ENCODE measurements at regions not wholly inside any gene's neighbourhood (a gene's known extent, or its start where the extent isn't known, plus 50 kb on each side); places are given as distances from the start of the nearest gene placed in this dataset.

GRCh38 chr11:25659706-25660105, 672.2 kb upstream of the ANO3 start:
- Histone ChIP-seq H2AFZ (ENCODE audit: low read length, unreplicated experiment) (no peak overlapping the region), H3K36me3 (ENCODE audit: insufficient read depth, low read length) (no peaks in the 10 kb centered on the region), H3K27ac (ENCODE audit: low read depth, low read length) (no peak overlapping the region), H3K27me3 (ENCODE audit: insufficient read depth, low read length) (no peaks in the 10 kb centered on the region), H3K4me3 (ENCODE audit: low read depth, low read length) (no peak overlapping the region), H3K4me1 (ENCODE audit: control insufficient read depth, insufficient read depth, low read length, unreplicated experiment) (no peaks in the 10 kb centered on the region), H3K79me2 (ENCODE audit: control insufficient read depth, insufficient read depth, low read length, unreplicated experiment) (no peaks in the 10 kb centered on the region)

- Histone ChIP-seq H3K79me2 (ENCODE audit: control insufficient read depth, insufficient read depth, low read length, unreplicated experiment) (no peaks in the 10 kb centered on the region), H3K27ac (ENCODE audit: low read depth, low read length) (no peak overlapping the region), H3K4me3 (ENCODE audit: low read depth, low read length) (no peak overlapping the region), H3K4me1 (ENCODE audit: control insufficient read depth, insufficient read depth, low read length, unreplicated experiment) (no peaks in the 10 kb centered on the region), H2AFZ (ENCODE audit: low read length, unreplicated experiment) (no peak overlapping the region), H3K36me3 (ENCODE audit: insufficient read depth, low read length) (no peaks in the 10 kb centered on the region), H3K27me3 (ENCODE audit: insufficient read depth, low read length) (no peaks in the 10 kb centered on the region)
These were observed 664.1 kb upstream of the ANO3 start for GRCh38 chr11:25667871-25668270.

- Histone ChIP-seq H2AFZ (ENCODE audit: low read length, unreplicated experiment) (no peak overlapping the region), H3K36me3 (ENCODE audit: insufficient read depth, low read length) (no peaks in the 10 kb centered on the region), H3K27ac (ENCODE audit: low read depth, low read length) (no peak overlapping the region), H3K79me2 (ENCODE audit: control insufficient read depth, insufficient read depth, low read length, unreplicated experiment) (no peaks in the 10 kb centered on the region), H3K4me3 (ENCODE audit: low read depth, low read length) (no peak overlapping the region), H3K27me3 (ENCODE audit: insufficient read depth, low read length) (no peaks in the 10 kb centered on the region), H3K4me1 (ENCODE audit: control insufficient read depth, insufficient read depth, low read length, unreplicated experiment) (no peaks in the 10 kb centered on the region)
These were observed 640.0 kb upstream of the ANO3 start for GRCh38 chr11:25691959-25692358.

- Histone ChIP-seq H3K4me1 (ENCODE audit: control insufficient read depth, insufficient read depth, low read length, unreplicated experiment) (no peaks in the 10 kb centered on the region), H3K4me3 (ENCODE audit: low read depth, low read length) (no peak overlapping the region), H3K27me3 (ENCODE audit: insufficient read depth, low read length) (no peaks in the 10 kb centered on the region), H3K36me3 (ENCODE audit: insufficient read depth, low read length) (no peaks in the 10 kb centered on the region), H3K79me2 (ENCODE audit: control insufficient read depth, insufficient read depth, low read length, unreplicated experiment) (no peaks in the 10 kb centered on the region), H2AFZ (ENCODE audit: low read length, unreplicated experiment) (no peak overlapping the region), H3K27ac (ENCODE audit: low read depth, low read length) (no peak overlapping the region)
These were observed 629.5 kb upstream of the ANO3 start for GRCh38 chr11:25702417-25702816.

- no peak overlapping the region for H3K4me3 ChIP-seq (ENCODE audit: low read depth, low read length)
- H3K4me1 ChIP-seq (ENCODE audit: control insufficient read depth, insufficient read depth, low read length, unreplicated experiment) = no peaks in the 10 kb centered on the region
- H3K27ac ChIP-seq (ENCODE audit: low read depth, low read length) = no peak overlapping the region
- H2AFZ ChIP-seq (ENCODE audit: low read length, unreplicated experiment) = no peak overlapping the region
- H3K36me3 ChIP-seq (ENCODE audit: insufficient read depth, low read length) = no peaks in the 10 kb centered on the region
- no peaks in the 10 kb centered on the region for H3K27me3 ChIP-seq (ENCODE audit: insufficient read depth, low read length)
- no peaks in the 10 kb centered on the region for H3K79me2 ChIP-seq (ENCODE audit: control insufficient read depth, insufficient read depth, low read length, unreplicated experiment)
These were observed 621.0 kb upstream of the ANO3 start for GRCh38 chr11:25710975-25711374.

GRCh38 chr11:25727944-25728343, 604.0 kb upstream of the ANO3 start:
- Histone ChIP-seq H3K27me3 (ENCODE audit: insufficient read depth, low read length) (no peaks in the 10 kb centered on the region), H3K4me1 (ENCODE audit: control insufficient read depth, insufficient read depth, low read length, unreplicated experiment) (no peaks in the 10 kb centered on the region), H3K79me2 (ENCODE audit: control insufficient read depth, insufficient read depth, low read length, unreplicated experiment) (no peaks in the 10 kb centered on the region), H3K4me3 (ENCODE audit: low read depth, low read length) (no peak overlapping the region), H3K36me3 (ENCODE audit: insufficient read depth, low read length) (no peaks in the 10 kb centered on the region), H2AFZ (ENCODE audit: low read length, unreplicated experiment) (no peak overlapping the region), H3K27ac (ENCODE audit: low read depth, low read length) (no peak overlapping the region)

- no peaks in the 10 kb centered on the region for H3K36me3 ChIP-seq (ENCODE audit: insufficient read depth, low read length)
These were observed 601.7 kb upstream of the ANO3 start for GRCh38 chr11:25730230-25730629.

GRCh38 chr11:25733777-25734176, 598.2 kb upstream of the ANO3 start:
- H3K27me3 ChIP-seq (ENCODE audit: insufficient read depth, low read length) = no peaks in the 10 kb centered on the region
- H2AFZ ChIP-seq (ENCODE audit: low read length, unreplicated experiment) = no peak overlapping the region
- H3K79me2 ChIP-seq (ENCODE audit: control insufficient read depth, insufficient read depth, low read length, unreplicated experiment) = no peaks in the 10 kb centered on the region
- H3K36me3 ChIP-seq (ENCODE audit: insufficient read depth, low read length) = no peaks in the 10 kb centered on the region
- H3K4me1 ChIP-seq (ENCODE audit: control insufficient read depth, insufficient read depth, low read length, unreplicated experiment) = no peaks in the 10 kb centered on the region
- no peak overlapping the region for H3K4me3 ChIP-seq (ENCODE audit: low read depth, low read length)
- H3K27ac ChIP-seq (ENCODE audit: low read depth, low read length) = no peak overlapping the region

More at GRCh38 chr11:25730230-25730629, 601.7 kb upstream of the ANO3 start:
- Histone ChIP-seq H3K4me3 (ENCODE audit: low read depth, low read length) (no peak overlapping the region), H3K4me1 (ENCODE audit: control insufficient read depth, insufficient read depth, low read length, unreplicated experiment) (no peaks in the 10 kb centered on the region), H3K27me3 (ENCODE audit: insufficient read depth, low read length) (no peaks in the 10 kb centered on the region), H3K27ac (ENCODE audit: low read depth, low read length) (no peak overlapping the region), H2AFZ (ENCODE audit: low read length, unreplicated experiment) (no peak overlapping the region), H3K79me2 (ENCODE audit: control insufficient read depth, insufficient read depth, low read length, unreplicated experiment) (no peaks in the 10 kb centered on the region)

GRCh38 chr11:25734591-25735211, 597.2 kb upstream of the ANO3 start:
- H3K79me2 ChIP-seq (ENCODE audit: control insufficient read depth, insufficient read depth, low read length, unreplicated experiment) = no peaks in the 10 kb centered on the region
- no peak overlapping the region for H3K27ac ChIP-seq (ENCODE audit: low read depth, low read length)
- H3K36me3 ChIP-seq (ENCODE audit: insufficient read depth, low read length) = no peaks in the 10 kb centered on the region
- no peak overlapping the region for H3K4me3 ChIP-seq (ENCODE audit: low read depth, low read length)
- H3K27me3 ChIP-seq (ENCODE audit: insufficient read depth, low read length) = no peaks in the 10 kb centered on the region
- no peak overlapping the region for H2AFZ ChIP-seq (ENCODE audit: low read length, unreplicated experiment)
- no peaks in the 10 kb centered on the region for H3K4me1 ChIP-seq (ENCODE audit: control insufficient read depth, insufficient read depth, low read length, unreplicated experiment)

- Histone ChIP-seq H3K4me1 (ENCODE audit: control insufficient read depth, insufficient read depth, low read length, unreplicated experiment) (no peaks in the 10 kb centered on the region), H3K36me3 (ENCODE audit: insufficient read depth, low read length) (no peaks in the 10 kb centered on the region), H3K79me2 (ENCODE audit: control insufficient read depth, insufficient read depth, low read length, unreplicated experiment) (no peaks in the 10 kb centered on the region), H3K27ac (ENCODE audit: low read depth, low read length) (no peak overlapping the region), H3K4me3 (ENCODE audit: low read depth, low read length) (no peak overlapping the region), H2AFZ (ENCODE audit: low read length, unreplicated experiment) (no peak overlapping the region), H3K27me3 (ENCODE audit: insufficient read depth, low read length) (no peaks in the 10 kb centered on the region)
These were observed 594.8 kb upstream of the ANO3 start for GRCh38 chr11:25737071-25737675.

- Histone ChIP-seq H3K27ac (ENCODE audit: low read depth, low read length) (no peak overlapping the region), H3K79me2 (ENCODE audit: control insufficient read depth, insufficient read depth, low read length, unreplicated experiment) (no peaks in the 10 kb centered on the region), H3K27me3 (ENCODE audit: insufficient read depth, low read length) (no peaks in the 10 kb centered on the region), H3K4me3 (ENCODE audit: low read depth, low read length) (no peak overlapping the region), H3K4me1 (ENCODE audit: control insufficient read depth, insufficient read depth, low read length, unreplicated experiment) (no peaks in the 10 kb centered on the region), H2AFZ (ENCODE audit: low read length, unreplicated experiment) (no peak overlapping the region), H3K36me3 (ENCODE audit: insufficient read depth, low read length) (no peaks in the 10 kb centered on the region)
These were observed 590.0 kb upstream of the ANO3 start for GRCh38 chr11:25741886-25742285.
